NOMO-1 (cell line): ENCODE measurements at regions not wholly inside any gene's neighbourhood (a gene's known extent, or its start where the extent isn't known, plus 50 kb on each side); places are given as distances from the start of the nearest gene placed in this dataset.
"Not testable (repeated sequence)": the region's sequence is repeated elsewhere in the genome, so short reads cannot be mapped to it uniquely, and the experiment has no call there.

Source experiments
- DNase-seq, 2 experiments: peaks; one replicate each; lab custom pipeline; 2025; ENCODE audit not compliant: unreplicated experiment in 2 of 2; lab: John Stamatoyannopoulos, UW

- DNase-seq: no peak
Observed at GRCh38 chr10:57098146-57098545, 737.1 kb upstream of the ZWINT start.

- DNase-seq: no peak
Observed at GRCh38 chr10:57096044-57096443, 735.0 kb upstream of the ZWINT start.

GRCh38 chr10:57094965-57095364 is 733.9 kb upstream of the ZWINT start:
- DNase-seq: no peak

GRCh38 chr10:57094083-57094482 is 733.0 kb upstream of the ZWINT start:
- no peak for DNase-seq

GRCh38 chr10:57053530-57053929 is 692.5 kb upstream of the ZWINT start:
- DNase-seq: no peak

GRCh38 chr10:57049096-57049495 is 688.0 kb upstream of the ZWINT start:
- DNase-seq: no peak

GRCh38 chr10:57038531-57038930 is 677.5 kb upstream of the ZWINT start:
- DNase-seq: no peak

- DNase-seq: no peak
Observed at GRCh38 chr10:57035310-57035709, 674.3 kb upstream of the ZWINT start.

- DNase-seq: not testable (repeated sequence)
Observed at GRCh38 chr10:57032301-57032700, 671.2 kb upstream of the ZWINT start.

GRCh38 chr10:57031346-57031745 is 670.3 kb upstream of the ZWINT start:
- DNase-seq: no peak

GRCh38 chr10:57026307-57026706 is 665.2 kb upstream of the ZWINT start:
- DNase-seq: no peak

GRCh38 chr10:57023626-57024025 is 662.6 kb upstream of the ZWINT start:
- no peak for DNase-seq

GRCh38 chr10:57018452-57018851 is 657.4 kb upstream of the ZWINT start:
- DNase-seq: no peak

GRCh38 chr10:57017356-57018037 is 656.4 kb upstream of the ZWINT start:
- no peak for DNase-seq

- DNase-seq: no peak
Observed at GRCh38 chr10:57015595-57016318, 654.7 kb upstream of the ZWINT start.

- DNase-seq: no peak
Observed at GRCh38 chr10:57015187-57015586, 654.1 kb upstream of the ZWINT start.

GRCh38 chr10:57014758-57015157 is 653.7 kb upstream of the ZWINT start:
- DNase-seq: no peak

- DNase-seq: no peak
Observed at GRCh38 chr10:57008189-57008588, 647.1 kb upstream of the ZWINT start.

GRCh38 chr10:56991591-56992069 is 630.6 kb upstream of the ZWINT start:
- DNase-seq: no peak

GRCh38 chr10:56975513-56975912 is 614.5 kb upstream of the ZWINT start:
- no peak for DNase-seq

- no peak for DNase-seq
Observed at GRCh38 chr10:56973766-56974165, 612.7 kb upstream of the ZWINT start.

GRCh38 chr10:56943221-56943755 is 582.2 kb upstream of the ZWINT start:
- no peak for DNase-seq
